B cell (primary cell): ENCODE measurements at regions not wholly inside any gene's neighbourhood (a gene's known extent, or its start where the extent isn't known, plus 50 kb on each side); places are given as distances from the start of the nearest gene placed in this dataset.

Experiments
- EZH2 ChIP-seq: IDR thresholded peaks from 2 replicates; pipeline ENCODE4 v1.6.1; 2012; ENCODE audit warnings: borderline replicate concordance, low read depth, mild to moderate bottlenecking, moderate library complexity, low read length; ENCODE audit not compliant: insufficient read depth, poor library complexity, severe bottlenecking
- TF ChIP-seq, protein P1 (sequence below): fragments of 200-600 bp; IDR thresholded peaks from one replicate; pipeline ENCODE4 v1.8.0; 2022; ENCODE audit warnings: antibody characterized with exemption, mild to moderate bottlenecking

DNA sequence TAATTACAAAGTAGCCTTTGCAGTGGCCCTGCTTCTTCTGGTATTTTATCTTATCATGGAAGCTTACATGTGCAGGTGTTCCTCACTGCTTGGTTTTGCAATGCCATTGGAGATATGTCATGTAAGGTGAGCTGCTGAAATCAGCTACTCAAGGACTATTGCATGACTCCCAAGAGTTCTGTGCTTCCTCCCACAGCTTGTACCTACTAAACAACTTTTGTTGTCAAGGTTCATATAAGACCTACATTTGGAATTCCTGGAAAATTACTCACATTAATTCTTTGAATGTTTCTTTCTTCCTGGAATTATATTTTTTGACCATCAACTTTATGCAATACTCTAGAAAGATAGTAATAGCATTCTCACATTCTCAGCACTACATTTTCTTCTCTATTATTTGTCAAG is 427.5 kb upstream of the HSF2 start:
- TF ChIP-seq, protein P1, sequence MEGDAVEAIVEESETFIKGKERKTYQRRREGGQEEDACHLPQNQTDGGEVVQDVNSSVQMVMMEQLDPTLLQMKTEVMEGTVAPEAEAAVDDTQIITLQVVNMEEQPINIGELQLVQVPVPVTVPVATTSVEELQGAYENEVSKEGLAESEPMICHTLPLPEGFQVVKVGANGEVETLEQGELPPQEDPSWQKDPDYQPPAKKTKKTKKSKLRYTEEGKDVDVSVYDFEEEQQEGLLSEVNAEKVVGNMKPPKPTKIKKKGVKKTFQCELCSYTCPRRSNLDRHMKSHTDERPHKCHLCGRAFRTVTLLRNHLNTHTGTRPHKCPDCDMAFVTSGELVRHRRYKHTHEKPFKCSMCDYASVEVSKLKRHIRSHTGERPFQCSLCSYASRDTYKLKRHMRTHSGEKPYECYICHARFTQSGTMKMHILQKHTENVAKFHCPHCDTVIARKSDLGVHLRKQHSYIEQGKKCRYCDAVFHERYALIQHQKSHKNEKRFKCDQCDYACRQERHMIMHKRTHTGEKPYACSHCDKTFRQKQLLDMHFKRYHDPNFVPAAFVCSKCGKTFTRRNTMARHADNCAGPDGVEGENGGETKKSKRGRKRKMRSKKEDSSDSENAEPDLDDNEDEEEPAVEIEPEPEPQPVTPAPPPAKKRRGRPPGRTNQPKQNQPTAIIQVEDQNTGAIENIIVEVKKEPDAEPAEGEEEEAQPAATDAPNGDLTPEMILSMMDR: no peak
- no peak for TF ChIP-seq EZH2
